GM10266 (cell line): ENCODE measurements at regions not wholly inside any gene's neighbourhood (a gene's known extent, or its start where the extent isn't known, plus 50 kb on each side); places are given as distances from the start of the nearest gene placed in this dataset.
"Not testable (repeated sequence)": the region's sequence is repeated elsewhere in the genome, so short reads cannot be mapped to it uniquely, and the experiment has no call there.

Source experiments
- DNase-seq: peaks from one replicate; pipeline ENCODE4 v3.0.0; 2012; ENCODE audit errors: extremely low spot score
- CTCF ChIP-seq: IDR thresholded peaks from 2 replicates; pipeline ENCODE4 v1.5.1; 2012; ENCODE audit warnings: mild to moderate bottlenecking, low read depth; ENCODE audit not compliant: control insufficient read depth, insufficient read depth; ENCODE audit errors: missing control alignments

- DNase-seq: no peak
- TF ChIP-seq CTCF: no peak
Measured at GRCh38 chr9:2267181-2267745, 252.1 kb downstream of the SMARCA2 start.

- TF ChIP-seq CTCF: no peak
- no peak for DNase-seq
Measured at GRCh38 chr9:2269778-2270177, 254.6 kb downstream of the SMARCA2 start.

- DNase-seq: no peak
- TF ChIP-seq CTCF: no peak
Measured at GRCh38 chr9:2270565-2270964, 255.4 kb downstream of the SMARCA2 start.

GRCh38 chr9:2271426-2271825, 256.3 kb downstream of the SMARCA2 start:
- peak; percentile 16 for DNase-seq
- TF ChIP-seq CTCF: no peak

- TF ChIP-seq CTCF: no peak
- no peak for DNase-seq
Measured at GRCh38 chr9:2274762-2275161, 259.6 kb downstream of the SMARCA2 start.

- TF ChIP-seq CTCF: no peak
- no peak for DNase-seq
Measured at GRCh38 chr9:2276296-2276695, 261.1 kb downstream of the SMARCA2 start.

- not testable (repeated sequence) for DNase-seq
Measured at GRCh38 chr9:2277133-2277532, 262.0 kb downstream of the SMARCA2 start.

- not testable (repeated sequence) for DNase-seq
Measured at GRCh38 chr9:2277644-2278043, 262.5 kb downstream of the SMARCA2 start.

GRCh38 chr9:2279138-2279537, 264.0 kb downstream of the SMARCA2 start:
- not testable (repeated sequence) for DNase-seq
